Esophagus squamous epithelium (tissue), 5 donors: ENCODE measurements at regions not wholly inside any gene's neighbourhood (a gene's known extent, or its start where the extent isn't known, plus 50 kb on each side); places are given as distances from the start of the nearest gene placed in this dataset.
A peak's percentile ranks its signal among the peaks of the same experiment; 100 is the strongest.

Experiments used
- DNase-seq: peaks from one replicate; lab custom pipeline; 2025; lab: John Stamatoyannopoulos, UW
- H3K27ac ChIP-seq, 4 donors: fragments of 200-600 bp; sonication (generic); one replicate each; pipeline ENCODE4 v1.5.1; 2016 to 2019; ENCODE audit warnings: mild to moderate bottlenecking in 1 of 4
- H3K27me3 ChIP-seq, 4 donors: fragments of 200-600 bp; sonication (generic); 1 replicate in 3 of 4; 2 replicates in 1 of 4; pipeline versions ENCODE4 v1.5.1 to v1.6.0; 2017 to 2021; ENCODE audit warnings: antibody characterized with exemption in 1 of 4
- H3K36me3 ChIP-seq, 3 donors: fragments of 200-600 bp; sonication (generic); one replicate each; pipeline ENCODE4 v1.5.1; 2016 to 2019
- H3K4me1 ChIP-seq, 3 donors: fragments of 200-600 bp; sonication (generic); one replicate each; pipeline ENCODE4 v1.5.1; 2017 to 2019
- H3K4me3 ChIP-seq, 4 donors: fragments of 200-600 bp; sonication (generic); 1 replicate in 3 of 4; 2 replicates in 1 of 4; pipeline ENCODE4 v1.5.1; 2016 to 2019; ENCODE audit warnings: mild to moderate bottlenecking in 2 of 4, moderate library complexity in 1 of 4
- H3K9me3 ChIP-seq, 3 donors: fragments of 200-600 bp; sonication (generic); one replicate each; pipeline ENCODE4 v1.5.1; 2016 to 2019
- CTCF ChIP-seq, 6 experiments: fragments of 450-650 bp in 4 of 6; fragments of 200-600 bp in 2 of 6; sonication (generic) in 2 of 6; IDR thresholded peaks; one replicate each; pipeline ENCODE4 v1.5.1; 2016 to 2019; ENCODE audit warnings: antibody characterized with exemption in 6 of 6, mild to moderate bottlenecking in 4 of 6, moderate library complexity in 4 of 6
- POLR2A ChIP-seq, 4 donors: fragments of 450-650 bp; IDR thresholded peaks; one replicate each; pipeline ENCODE4 v1.6.1; 2017; ENCODE audit warnings: antibody characterized with exemption in 4 of 4, mild to moderate bottlenecking in 4 of 4, moderate library complexity in 3 of 4
- WGBS, 2 donors: methylation state at CpG; one replicate each; pipeline ENCODE4 v1.1.5; 2018; 5-methylcytosine and 5-hydroxymethylcytosine counted together
- intact Hi-C: fragments of 100-400 bp; cut with DNase I; formaldehyde crosslinking; loops from one replicate; pipeline ENCODE4 v1.15.0; 2022
- donor health status: DM: yes; HTN: yes; CAD: no.

- intact Hi-C loops, result no loop called here
Measured at GRCh38 chr18:51531501-51531900, 334.0 kb upstream of the MEX3C start.

GRCh38 chr18:51537487-51537886 lies 340.0 kb upstream of the MEX3C start:
- WGBS, 2 donors, result 10 to 18% methylated on average over 6 of the region's 6 CpGs
- no peaks in the 10 kb centered on the region for H3K36me3 ChIP-seq
- no peaks in the 10 kb centered on the region for H3K9me3 ChIP-seq
- no peak overlapping the region for H3K27ac ChIP-seq
- H3K4me3 ChIP-seq, result no peak overlapping the region
- intact Hi-C loops, result no loop called here
- no peaks in the 10 kb centered on the region for H3K27me3 ChIP-seq
- TF ChIP-seq POLR2A (IDR thresholded peaks at IDR 0.05) (no peak), CTCF (IDR thresholded peaks at IDR 0.05) (peak in 2 of 6 experiments; percentile 5 to 35)
- DNase-seq, result no peak
- H3K4me1 ChIP-seq, result no peaks in the 10 kb centered on the region

More at GRCh38 chr18:51531501-51531900, 334.0 kb upstream of the MEX3C start:
- no peak overlapping the region for H3K4me3 ChIP-seq
- H3K27me3 ChIP-seq, result no peaks in the 10 kb centered on the region
- 53 to 61% methylated on average over 5 of the region's 5 CpGs for WGBS, 2 donors
- no peak for TF ChIP-seq POLR2A (IDR thresholded peaks at IDR 0.05)
- TF ChIP-seq CTCF (IDR thresholded peaks at IDR 0.05), result no peak
- no peaks in the 10 kb centered on the region for H3K9me3 ChIP-seq
- DNase-seq, result no peak
- no peak overlapping the region for H3K27ac ChIP-seq
- no peaks in the 10 kb centered on the region for H3K36me3 ChIP-seq
- H3K4me1 ChIP-seq, result no peaks in the 10 kb centered on the region

- no peak for DNase-seq
- intact Hi-C loops, result no loop called here
- 96% methylated on average over 1 of the region's 1 CpG for WGBS, 2 donors
- Histone ChIP-seq H3K4me1 (no peaks in the 10 kb centered on the region), H3K9me3 (no peaks in the 10 kb centered on the region), H3K36me3 (no peaks in the 10 kb centered on the region), H3K27me3 (no peaks in the 10 kb centered on the region), H3K27ac (no peak overlapping the region), H3K4me3 (no peak overlapping the region)
- TF ChIP-seq CTCF (IDR thresholded peaks at IDR 0.05), result no peak
- TF ChIP-seq POLR2A (IDR thresholded peaks at IDR 0.05), result no peak
Measured at GRCh38 chr18:51540562-51540961, 343.1 kb upstream of the MEX3C start.

GRCh38 chr18:51541230-51541629 lies 343.7 kb upstream of the MEX3C start:
- TF ChIP-seq CTCF (IDR thresholded peaks at IDR 0.05) (no peak), POLR2A (IDR thresholded peaks at IDR 0.05) (no peak)
- intact Hi-C loops, result no loop called here

GRCh38 chr18:51543658-51544155 lies 346.2 kb upstream of the MEX3C start:
- DNase-seq, result no peak
- 24 to 30% methylated on average over 1 of the region's 1 CpG for WGBS, 2 donors
- H3K27ac ChIP-seq, result no peak overlapping the region
- H3K4me3 ChIP-seq, result no peak overlapping the region
- TF ChIP-seq CTCF (IDR thresholded peaks at IDR 0.05) (no peak), POLR2A (IDR thresholded peaks at IDR 0.05) (no peak)
- no peaks in the 10 kb centered on the region for H3K36me3 ChIP-seq
- intact Hi-C loops, result no loop called here
- H3K27me3 ChIP-seq, result no peaks in the 10 kb centered on the region
- H3K9me3 ChIP-seq, result no peaks in the 10 kb centered on the region
- H3K4me1 ChIP-seq, result no peaks in the 10 kb centered on the region

More at GRCh38 chr18:51541230-51541629, 343.7 kb upstream of the MEX3C start:
- H3K27me3 ChIP-seq, result no peaks in the 10 kb centered on the region
- DNase-seq, result no peak
- no peaks in the 10 kb centered on the region for H3K4me1 ChIP-seq
- H3K36me3 ChIP-seq, result no peaks in the 10 kb centered on the region
- H3K4me3 ChIP-seq, result no peak overlapping the region
- H3K9me3 ChIP-seq, result no peaks in the 10 kb centered on the region
- H3K27ac ChIP-seq, result no peak overlapping the region
